GM13976 (cell line): ENCODE measurements at regions not wholly inside any gene's neighbourhood (a gene's known extent, or its start where the extent isn't known, plus 50 kb on each side); places are given as distances from the start of the nearest gene placed in this dataset.

Experiments
- DNase-seq: peaks from one replicate; pipeline ENCODE4 v3.0.0; 2012; ENCODE audit warnings: low spot score
- CTCF ChIP-seq: IDR thresholded peaks from 2 replicates; pipeline ENCODE4 v1.5.1; 2012; ENCODE audit warnings: borderline replicate concordance, mild to moderate bottlenecking; ENCODE audit not compliant: insufficient read depth; ENCODE audit errors: extremely low read depth, missing control alignments, control extremely low read depth
- in situ Hi-C: fragments of 300-500 bp; cut with MboI; formaldehyde crosslinking; loops from one replicate; pipeline ENCODE4 v1.12.0; 2022; ENCODE audit warnings: low sequenced_read_pairs, mixed read lengths, inconsistent platforms; ENCODE audit not compliant: unreplicated experiment

- DNase-seq: no peak
- in situ Hi-C loops: loop anchor here (25.0 kb wide), 1 partner anchor 989 kb away; no protein-coding TSS in a partner anchor
- TF ChIP-seq CTCF: no peak
Measured at GRCh38 chr9:13448482-13448881, 169.0 kb upstream of the MPDZ start.

- DNase-seq: no peak
- TF ChIP-seq CTCF: no peak
- in situ Hi-C loops: loop anchor here (25.0 kb wide), 1 partner anchor 989 kb away; no protein-coding TSS in a partner anchor
Measured at GRCh38 chr9:13447843-13448422, 168.4 kb upstream of the MPDZ start.

- no peak for DNase-seq
- in situ Hi-C loops: loop anchor here (25.0 kb wide), 1 partner anchor 990 kb away; no protein-coding TSS in a partner anchor
- no peak for TF ChIP-seq CTCF
Measured at GRCh38 chr9:13446938-13447842, 167.7 kb upstream of the MPDZ start.

- no peak for TF ChIP-seq CTCF
- in situ Hi-C loops: loop anchor here (25.0 kb wide), 1 partner anchor 991 kb away; no protein-coding TSS in a partner anchor
Measured at GRCh38 chr9:13446286-13446937, 166.9 kb upstream of the MPDZ start.

GRCh38 chr9:13445103-13445500 lies 165.6 kb upstream of the MPDZ start:
- in situ Hi-C loops: loop anchor here (25.0 kb wide), 1 partner anchor 992 kb away; no protein-coding TSS in a partner anchor
- no peak for DNase-seq
- no peak for TF ChIP-seq CTCF

More at GRCh38 chr9:13446286-13446937, 166.9 kb upstream of the MPDZ start:
- no peak for DNase-seq
